GM23338 (cell line): ENCODE measurements at regions not wholly inside any gene's neighbourhood (a gene's known extent, or its start where the extent isn't known, plus 50 kb on each side); places are given as distances from the start of the nearest gene placed in this dataset.

ENCODE experiments used
- CREB1 ChIP-seq: fragments of 250-450 bp; sonication (Bioruptor Pico); IDR thresholded peaks from 2 replicates; pipeline ENCODE4 v1.5.0; 2020; ENCODE audit warnings: low read depth, mild to moderate bottlenecking, moderate library complexity
- EZH2 ChIP-seq: fragments of 200-600 bp; sonication (generic); IDR thresholded peaks from one replicate; pipeline ENCODE4 v1.8.0; 2017; ENCODE audit warnings: antibody characterized with exemption, mild to moderate bottlenecking, low read depth; ENCODE audit not compliant: unreplicated experiment
- EZH2phosphoT487 ChIP-seq: fragments of 200-600 bp; sonication (generic); IDR thresholded peaks from one replicate; pipeline ENCODE4 v1.8.1; 2018; ENCODE audit warnings: antibody characterized with exemption; ENCODE audit not compliant: unreplicated experiment
- POLR2AphosphoS5 ChIP-seq: IDR thresholded peaks from 2 replicates; pipeline ENCODE4 v1.6.1; 2016; ENCODE audit warnings: antibody characterized with exemption, low read depth
- ZNF114 ChIP-seq: fragments of 250-450 bp; sonication (Bioruptor Pico); IDR thresholded peaks from 2 replicates; pipeline ENCODE4 v1.5.0; 2020; ENCODE audit warnings: mild to moderate bottlenecking, moderate library complexity
- TF ChIP-seq, protein P1 (sequence below), 2 experiments: fragments of 200-600 bp in 1 of 2; sonication (generic) in 1 of 2; conservative IDR thresholded peaks; 2 replicates each; pipeline versions ENCODE4 v1.5.1 to v1.6.1; 2016 to 2017; ENCODE audit warnings: antibody characterized with exemption in 2 of 2, low read depth in 2 of 2, mild to moderate bottlenecking in 2 of 2, moderate library complexity in 1 of 2
- TF ChIP-seq, protein P2 (sequence below): IDR thresholded peaks from one replicate; pipeline ENCODE4 v1.6.1; 2018; ENCODE audit warnings: antibody characterized with exemption; ENCODE audit not compliant: unreplicated experiment

DNA sequence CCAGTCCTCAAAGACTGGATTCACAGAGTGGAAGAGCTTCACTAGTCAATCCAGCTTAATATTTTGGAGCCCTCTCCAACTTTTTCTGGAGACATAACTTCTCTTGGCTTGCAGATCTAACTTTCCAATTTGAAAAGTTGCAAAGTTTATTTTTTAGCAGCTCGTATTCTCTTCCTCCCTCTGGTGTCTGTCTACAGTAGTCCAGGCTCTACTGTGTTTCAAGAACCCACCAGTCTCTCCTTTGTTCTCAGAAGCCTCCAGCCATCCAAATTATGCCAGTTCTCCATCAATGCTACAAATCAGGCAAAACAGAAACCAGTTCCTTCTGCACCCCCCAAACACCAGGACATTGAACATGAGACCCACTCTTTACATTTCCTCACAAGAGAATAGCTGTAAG is 376.1 kb upstream of the OPRM1 start:
- no peak for TF ChIP-seq POLR2AphosphoS5
- TF ChIP-seq ZNF114 (CRISPR knock-in tag), result no peak
- TF ChIP-seq, protein P1, sequence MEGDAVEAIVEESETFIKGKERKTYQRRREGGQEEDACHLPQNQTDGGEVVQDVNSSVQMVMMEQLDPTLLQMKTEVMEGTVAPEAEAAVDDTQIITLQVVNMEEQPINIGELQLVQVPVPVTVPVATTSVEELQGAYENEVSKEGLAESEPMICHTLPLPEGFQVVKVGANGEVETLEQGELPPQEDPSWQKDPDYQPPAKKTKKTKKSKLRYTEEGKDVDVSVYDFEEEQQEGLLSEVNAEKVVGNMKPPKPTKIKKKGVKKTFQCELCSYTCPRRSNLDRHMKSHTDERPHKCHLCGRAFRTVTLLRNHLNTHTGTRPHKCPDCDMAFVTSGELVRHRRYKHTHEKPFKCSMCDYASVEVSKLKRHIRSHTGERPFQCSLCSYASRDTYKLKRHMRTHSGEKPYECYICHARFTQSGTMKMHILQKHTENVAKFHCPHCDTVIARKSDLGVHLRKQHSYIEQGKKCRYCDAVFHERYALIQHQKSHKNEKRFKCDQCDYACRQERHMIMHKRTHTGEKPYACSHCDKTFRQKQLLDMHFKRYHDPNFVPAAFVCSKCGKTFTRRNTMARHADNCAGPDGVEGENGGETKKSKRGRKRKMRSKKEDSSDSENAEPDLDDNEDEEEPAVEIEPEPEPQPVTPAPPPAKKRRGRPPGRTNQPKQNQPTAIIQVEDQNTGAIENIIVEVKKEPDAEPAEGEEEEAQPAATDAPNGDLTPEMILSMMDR (conservative IDR thresholded peaks at IDR 0.05; ENCODE audit: low read depth in 2 of 2), result 0 out of 4 replicates have a peak, but pooled peaks of 1 of the 2 experiments have one; percentile 11
- TF ChIP-seq EZH2, result no peak
- TF ChIP-seq, protein P2, sequence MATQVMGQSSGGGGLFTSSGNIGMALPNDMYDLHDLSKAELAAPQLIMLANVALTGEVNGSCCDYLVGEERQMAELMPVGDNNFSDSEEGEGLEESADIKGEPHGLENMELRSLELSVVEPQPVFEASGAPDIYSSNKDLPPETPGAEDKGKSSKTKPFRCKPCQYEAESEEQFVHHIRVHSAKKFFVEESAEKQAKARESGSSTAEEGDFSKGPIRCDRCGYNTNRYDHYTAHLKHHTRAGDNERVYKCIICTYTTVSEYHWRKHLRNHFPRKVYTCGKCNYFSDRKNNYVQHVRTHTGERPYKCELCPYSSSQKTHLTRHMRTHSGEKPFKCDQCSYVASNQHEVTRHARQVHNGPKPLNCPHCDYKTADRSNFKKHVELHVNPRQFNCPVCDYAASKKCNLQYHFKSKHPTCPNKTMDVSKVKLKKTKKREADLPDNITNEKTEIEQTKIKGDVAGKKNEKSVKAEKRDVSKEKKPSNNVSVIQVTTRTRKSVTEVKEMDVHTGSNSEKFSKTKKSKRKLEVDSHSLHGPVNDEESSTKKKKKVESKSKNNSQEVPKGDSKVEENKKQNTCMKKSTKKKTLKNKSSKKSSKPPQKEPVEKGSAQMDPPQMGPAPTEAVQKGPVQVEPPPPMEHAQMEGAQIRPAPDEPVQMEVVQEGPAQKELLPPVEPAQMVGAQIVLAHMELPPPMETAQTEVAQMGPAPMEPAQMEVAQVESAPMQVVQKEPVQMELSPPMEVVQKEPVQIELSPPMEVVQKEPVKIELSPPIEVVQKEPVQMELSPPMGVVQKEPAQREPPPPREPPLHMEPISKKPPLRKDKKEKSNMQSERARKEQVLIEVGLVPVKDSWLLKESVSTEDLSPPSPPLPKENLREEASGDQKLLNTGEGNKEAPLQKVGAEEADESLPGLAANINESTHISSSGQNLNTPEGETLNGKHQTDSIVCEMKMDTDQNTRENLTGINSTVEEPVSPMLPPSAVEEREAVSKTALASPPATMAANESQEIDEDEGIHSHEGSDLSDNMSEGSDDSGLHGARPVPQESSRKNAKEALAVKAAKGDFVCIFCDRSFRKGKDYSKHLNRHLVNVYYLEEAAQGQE, result no peak
- no peak for TF ChIP-seq CREB1 (CRISPR knock-in tag)
- TF ChIP-seq EZH2phosphoT487, result no peak
